ENCODE measurements at regions not wholly inside any gene's neighbourhood (a gene's known extent, or its start where the extent isn't known, plus 50 kb on each side); places are given as distances from the start of the nearest gene placed in this dataset.

- TF ChIP-seq MAFK (IDR thresholded peaks at IDR 0.05; ENCODE audit: partially characterized antibody) (no peak), ELK1 (IDR thresholded peaks at IDR 0.05; ENCODE audit: low read depth, low read length) (no peak), RFX5 (IDR thresholded peaks at IDR 0.05) (no peak), CTCF (IDR thresholded peaks at IDR 0.05) (no peak), RAD21 (conservative IDR thresholded peaks at IDR 0.05 in 1 of 2, IDR thresholded peaks at IDR 0.05 in 1 of 2) (no peak)
Measured at GRCh38 chr4:111979921-111980320, 165.3 kb upstream of the FAM241A start.
